ENCODE measurements at regions not wholly inside any gene's neighbourhood (a gene's known extent, or its start where the extent isn't known, plus 50 kb on each side); places are given as distances from the start of the nearest gene placed in this dataset.

DNA sequence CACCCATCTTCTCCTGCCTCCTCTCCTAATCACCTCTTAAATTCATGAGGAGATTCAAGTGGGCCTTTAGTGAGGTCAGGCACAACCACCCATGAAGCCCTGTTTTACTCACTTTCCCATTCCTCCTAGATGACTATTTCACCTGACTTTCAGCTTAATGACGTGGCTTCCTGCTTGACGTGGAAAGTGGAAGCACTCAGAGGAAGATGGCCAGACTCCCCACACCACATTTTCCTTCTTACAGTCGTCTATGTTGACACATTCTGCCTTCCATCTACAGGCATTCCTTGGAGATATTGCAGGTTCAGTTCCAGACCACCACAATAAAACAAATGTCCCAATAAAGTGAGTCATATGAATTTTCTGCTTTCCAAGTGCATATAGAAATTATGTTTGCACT, 146.4 kb upstream of the TAS2R1 start:
- no peaks in the 10 kb centered on the region for H3K4me1 ChIP-seq (ENCODE audit: low read depth)
- no peaks in the 10 kb centered on the region for H3K27me3 ChIP-seq
- TF ChIP-seq, protein P1, sequence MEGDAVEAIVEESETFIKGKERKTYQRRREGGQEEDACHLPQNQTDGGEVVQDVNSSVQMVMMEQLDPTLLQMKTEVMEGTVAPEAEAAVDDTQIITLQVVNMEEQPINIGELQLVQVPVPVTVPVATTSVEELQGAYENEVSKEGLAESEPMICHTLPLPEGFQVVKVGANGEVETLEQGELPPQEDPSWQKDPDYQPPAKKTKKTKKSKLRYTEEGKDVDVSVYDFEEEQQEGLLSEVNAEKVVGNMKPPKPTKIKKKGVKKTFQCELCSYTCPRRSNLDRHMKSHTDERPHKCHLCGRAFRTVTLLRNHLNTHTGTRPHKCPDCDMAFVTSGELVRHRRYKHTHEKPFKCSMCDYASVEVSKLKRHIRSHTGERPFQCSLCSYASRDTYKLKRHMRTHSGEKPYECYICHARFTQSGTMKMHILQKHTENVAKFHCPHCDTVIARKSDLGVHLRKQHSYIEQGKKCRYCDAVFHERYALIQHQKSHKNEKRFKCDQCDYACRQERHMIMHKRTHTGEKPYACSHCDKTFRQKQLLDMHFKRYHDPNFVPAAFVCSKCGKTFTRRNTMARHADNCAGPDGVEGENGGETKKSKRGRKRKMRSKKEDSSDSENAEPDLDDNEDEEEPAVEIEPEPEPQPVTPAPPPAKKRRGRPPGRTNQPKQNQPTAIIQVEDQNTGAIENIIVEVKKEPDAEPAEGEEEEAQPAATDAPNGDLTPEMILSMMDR (IDR thresholded peaks at IDR 0.05; ENCODE audit: low read depth, low read length): no peak
- H3K36me3 ChIP-seq: no peaks in the 10 kb centered on the region
- no peak overlapping the region for H3K4me3 ChIP-seq
- H3K27ac ChIP-seq: no peak overlapping the region
- peak in 1 of 2 donors; percentile 27 for DNase-seq (ENCODE audit: low read depth in 1 of 2, low spot score in 1 of 2)
- H3K9me3 ChIP-seq (ENCODE audit: low read depth): no peaks in the 10 kb centered on the region

DNA sequence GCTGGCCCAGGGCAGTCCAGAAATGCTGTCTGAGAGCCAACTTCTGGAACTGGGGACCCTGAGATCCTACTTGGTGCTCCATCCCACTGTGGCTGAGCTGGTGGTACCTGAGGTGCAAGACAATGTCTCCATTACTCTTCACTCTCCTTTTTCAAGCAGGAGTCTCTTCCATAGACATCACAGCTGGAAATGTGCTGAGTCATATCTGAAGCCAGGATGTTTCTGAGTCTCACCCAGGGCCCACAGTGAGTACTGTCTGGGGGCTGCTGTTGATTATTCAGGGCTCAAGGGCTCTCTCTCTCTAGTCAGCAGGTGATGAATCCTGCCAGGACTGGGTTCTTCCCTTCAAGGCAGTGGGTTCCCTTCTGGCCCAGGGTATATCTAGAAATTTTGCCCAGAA, 145.2 kb upstream of the TAS2R1 start:
- DNase-seq (ENCODE audit: low read depth in 1 of 2, low spot score in 1 of 2): peak in 1 of 2 donors; percentile 50
- TF ChIP-seq, protein P1 (IDR thresholded peaks at IDR 0.05; ENCODE audit: low read depth, low read length): no peak
- H3K27ac ChIP-seq: no peak overlapping the region

DNA sequence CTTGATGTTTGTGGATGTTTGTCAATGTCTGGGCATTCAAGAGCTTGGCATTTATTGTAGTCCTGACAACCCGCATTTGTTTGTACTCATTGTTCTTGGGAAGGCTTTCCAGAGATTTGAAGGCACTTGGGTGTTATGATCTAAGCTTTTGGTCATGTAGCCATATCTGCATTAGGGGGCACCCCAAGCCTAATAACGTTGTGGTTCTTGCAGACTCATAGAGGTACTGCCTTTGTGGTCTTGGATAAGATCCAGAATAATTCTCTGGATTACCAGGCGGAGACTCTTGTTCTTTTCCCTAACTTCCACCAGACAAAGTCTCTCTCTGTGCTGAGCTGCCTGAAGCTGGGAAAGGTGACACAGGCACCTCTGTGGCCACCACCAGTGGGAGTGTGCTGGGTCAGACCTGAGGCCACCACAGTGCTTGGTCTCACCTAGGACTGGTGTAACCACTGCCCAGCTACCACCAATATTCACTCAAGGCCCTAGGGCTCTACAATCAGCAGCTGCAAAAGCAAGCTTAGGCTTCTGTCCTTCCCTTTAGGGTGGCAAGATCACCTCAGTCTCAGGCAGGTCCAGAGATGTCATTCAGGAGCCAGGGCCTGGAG, 144.4 kb upstream of the TAS2R1 start:
- Histone ChIP-seq H3K36me3 (no peaks in the 10 kb centered on the region), H3K4me3 (no peak overlapping the region), H3K4me1 (ENCODE audit: low read depth) (no peaks in the 10 kb centered on the region), H3K27ac (no peak overlapping the region), H3K27me3 (no peaks in the 10 kb centered on the region), H3K9me3 (ENCODE audit: low read depth) (no peaks in the 10 kb centered on the region)
- DNase-seq (ENCODE audit: low read depth in 1 of 2, low spot score in 1 of 2): peak in 1 of 2 donors; percentile 93
- TF ChIP-seq, protein P1 (IDR thresholded peaks at IDR 0.05; ENCODE audit: low read depth, low read length): peak; percentile 68

More for the DNA sequence above, 145.2 kb upstream of the TAS2R1 start:
- Histone ChIP-seq H3K4me1 (ENCODE audit: low read depth) (no peaks in the 10 kb centered on the region), H3K9me3 (ENCODE audit: low read depth) (no peaks in the 10 kb centered on the region), H3K4me3 (no peak overlapping the region), H3K36me3 (no peaks in the 10 kb centered on the region), H3K27me3 (no peaks in the 10 kb centered on the region)

DNA sequence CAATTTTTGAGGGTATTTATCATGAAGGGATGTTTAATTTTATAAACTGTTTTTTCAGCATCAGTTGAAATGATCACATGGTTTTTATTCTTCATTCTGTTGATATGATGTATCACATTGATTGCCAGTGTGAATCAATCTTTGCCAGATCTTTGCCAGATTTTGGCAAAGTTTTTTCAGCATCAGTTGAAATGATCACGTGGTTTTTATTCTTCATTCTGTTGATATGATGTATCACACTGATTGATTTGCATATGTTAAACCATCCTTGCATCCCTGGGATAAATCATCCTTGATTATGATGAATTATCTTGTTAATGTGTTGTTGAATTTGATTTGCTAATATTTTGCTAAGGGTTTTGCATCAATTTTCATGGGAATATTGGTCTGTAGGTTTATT, 140.9 kb upstream of the TAS2R1 start:
- TF ChIP-seq, protein P1 (IDR thresholded peaks at IDR 0.05; ENCODE audit: low read depth, low read length): no peak
- Histone ChIP-seq H3K9me3 (ENCODE audit: low read depth) (no peaks in the 10 kb centered on the region), H3K4me1 (ENCODE audit: low read depth) (no peaks in the 10 kb centered on the region), H3K4me3 (no peak overlapping the region), H3K27ac (no peak overlapping the region), H3K36me3 (no peaks in the 10 kb centered on the region), H3K27me3 (no peaks in the 10 kb centered on the region)
- no peak for DNase-seq (ENCODE audit: low read depth in 1 of 2, low spot score in 1 of 2)

DNA sequence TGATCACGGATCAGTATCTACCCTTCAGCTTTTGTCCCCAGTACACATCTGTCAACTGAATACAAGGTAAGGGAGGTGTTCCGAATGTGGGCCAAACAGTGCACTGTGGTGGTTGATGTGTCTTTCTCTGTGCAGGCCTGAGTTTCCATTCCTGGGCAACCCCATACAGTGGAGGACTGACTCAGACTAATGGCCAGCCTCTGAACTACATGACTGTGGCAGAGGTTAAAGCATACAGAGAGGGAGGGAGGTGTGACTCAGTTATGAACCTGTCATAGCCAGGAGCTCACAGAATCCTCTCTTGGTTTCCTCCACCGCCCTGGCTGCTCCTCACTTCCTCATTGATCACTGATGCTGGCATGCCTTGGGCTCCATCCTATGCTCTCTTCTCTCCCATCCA, 136.4 kb upstream of the TAS2R1 start:
- no peaks in the 10 kb centered on the region for H3K36me3 ChIP-seq
- no peak overlapping the region for H3K27ac ChIP-seq
- no peaks in the 10 kb centered on the region for H3K27me3 ChIP-seq
- H3K9me3 ChIP-seq (ENCODE audit: low read depth): no peaks in the 10 kb centered on the region
- TF ChIP-seq, protein P1 (IDR thresholded peaks at IDR 0.05; ENCODE audit: low read depth, low read length): no peak
- DNase-seq (ENCODE audit: low read depth in 1 of 2, low spot score in 1 of 2): peak in 1 of 2 donors; percentile 12
- H3K4me1 ChIP-seq (ENCODE audit: low read depth): no peaks in the 10 kb centered on the region
- H3K4me3 ChIP-seq: no peak overlapping the region

Measured in cardiac muscle cell (in vitro differentiated cells and primary cell).